ENCODE measurements at regions not wholly inside any gene's neighbourhood (a gene's known extent, or its start where the extent isn't known, plus 50 kb on each side); places are given as distances from the start of the nearest gene placed in this dataset.

GRCh38 chr4:138599965-138600364, 357.8 kb upstream of the SLC7A11 start:
- TF ChIP-seq EZH2 (IDR thresholded peaks at IDR 0.05; ENCODE audit: insufficient read depth, poor library complexity, severe bottlenecking) (no peak), EZH2phosphoT487 (IDR thresholded peaks at IDR 0.05; ENCODE audit: insufficient read depth, low read depth) (no peak)

All from GM23248 (cell line).